ENCODE measurements at regions not wholly inside any gene's neighbourhood (a gene's known extent, or its start where the extent isn't known, plus 50 kb on each side); places are given as distances from the start of the nearest gene placed in this dataset.
"Not testable (repeated sequence)": the region's sequence is repeated elsewhere in the genome, so short reads cannot be mapped to it uniquely, and the experiment has no call there.

DNA sequence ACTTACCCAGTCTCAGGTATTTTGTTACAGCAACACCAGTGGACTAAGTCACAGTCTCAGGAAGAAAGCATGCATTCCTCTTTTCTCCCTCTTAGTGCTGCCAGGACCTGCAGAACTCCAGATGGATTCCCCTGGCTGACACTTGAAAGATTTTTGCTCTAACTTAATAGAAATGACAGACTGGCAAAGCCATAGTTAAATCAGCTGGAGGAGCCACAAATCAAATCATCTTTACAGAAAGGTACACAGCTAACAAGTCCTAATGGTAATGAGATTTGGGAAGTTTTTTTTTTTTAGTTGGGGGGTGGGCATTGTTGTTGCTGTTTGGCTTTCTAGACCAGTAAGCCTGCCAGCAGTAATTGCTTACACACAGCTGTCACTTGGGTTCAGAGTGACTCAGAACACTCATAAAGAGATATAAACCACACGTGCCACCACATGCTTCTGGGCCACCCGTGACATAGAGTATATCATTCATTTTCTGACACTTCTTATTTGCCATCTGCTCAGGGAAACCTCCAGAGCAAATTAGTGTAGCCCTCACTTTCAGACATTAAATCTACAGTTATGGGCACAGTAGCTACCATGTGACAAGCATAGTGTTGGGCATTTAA lies 72.4 kb downstream of the FH start:
- no peak for TF ChIP-seq POLR2A (IDR thresholded peaks at IDR 0.05; ENCODE audit: low read depth, low read length)
- FAIRE-seq (no peak), DNase-seq (ENCODE audit: insufficient read length, low spot score) (no peak)

DNA sequence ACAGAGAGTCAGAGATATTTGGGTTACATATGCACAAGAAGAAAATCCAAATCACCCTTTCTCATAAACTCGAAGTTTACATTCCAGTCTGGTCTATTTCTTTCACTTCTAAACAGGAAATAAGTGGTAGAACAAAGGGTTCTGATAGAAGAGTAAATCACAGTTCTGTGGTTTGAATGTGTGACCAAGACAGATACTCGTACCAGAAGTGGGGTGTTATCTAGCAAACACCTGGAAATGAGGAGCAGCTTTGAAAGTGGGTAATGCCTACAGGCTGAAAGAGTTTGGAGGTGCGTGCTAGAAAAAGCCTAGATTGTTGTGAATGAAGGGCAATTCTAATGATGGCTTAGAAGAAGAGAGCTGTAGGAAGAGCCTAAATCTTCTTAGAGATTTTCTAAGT lies 74.7 kb downstream of the FH start:
- FAIRE-seq (no peak), DNase-seq (ENCODE audit: insufficient read length, low spot score) (no peak)
- TF ChIP-seq POLR2A (IDR thresholded peaks at IDR 0.05; ENCODE audit: low read depth, low read length): no peak

DNA sequence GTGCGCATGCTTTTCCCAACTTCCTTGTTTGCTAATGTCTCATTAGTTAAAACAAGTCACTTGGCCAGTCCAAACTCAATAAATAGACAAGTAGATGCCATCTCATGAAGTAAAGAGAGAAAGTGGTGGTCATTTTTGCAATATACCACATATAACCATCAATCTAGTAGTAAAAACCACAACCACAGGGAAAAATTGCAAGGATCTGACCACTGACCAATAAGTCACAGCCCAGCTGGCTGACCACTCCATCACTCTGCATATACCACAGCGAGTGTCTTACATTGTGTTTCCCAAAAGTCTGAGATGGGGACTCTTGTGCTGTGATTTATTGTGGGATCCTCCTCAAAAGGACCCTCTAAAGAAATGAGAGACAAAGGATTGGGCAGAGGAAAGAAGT lies 76.0 kb downstream of the FH start:
- FAIRE-seq (no peak), DNase-seq (ENCODE audit: insufficient read length, low spot score) (no peak)
- no peak for TF ChIP-seq POLR2A (IDR thresholded peaks at IDR 0.05; ENCODE audit: low read depth, low read length)

DNA sequence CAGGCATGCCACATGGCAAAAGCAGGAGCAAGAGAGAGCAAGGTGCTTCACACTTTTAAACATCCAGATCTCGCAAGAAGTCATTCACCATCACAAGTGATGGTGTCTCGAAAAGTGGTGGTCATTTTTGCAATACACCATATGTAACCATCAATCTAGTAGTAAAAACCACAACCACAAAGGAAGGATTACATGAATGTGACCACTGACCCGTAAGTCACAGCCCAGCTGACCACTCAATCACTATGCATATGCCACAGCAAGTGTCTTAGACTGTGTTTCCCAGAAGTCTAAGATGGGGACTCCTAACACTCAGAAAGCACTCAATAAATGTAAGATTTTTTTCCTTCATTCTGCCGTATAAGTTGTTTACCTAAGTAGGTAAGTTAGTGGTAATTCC lies 76.9 kb downstream of the FH start:
- DNase-seq (ENCODE audit: insufficient read length, low spot score): no peak
- TF ChIP-seq POLR2A (IDR thresholded peaks at IDR 0.05; ENCODE audit: low read depth, low read length): no peak
- no peak for FAIRE-seq

DNA sequence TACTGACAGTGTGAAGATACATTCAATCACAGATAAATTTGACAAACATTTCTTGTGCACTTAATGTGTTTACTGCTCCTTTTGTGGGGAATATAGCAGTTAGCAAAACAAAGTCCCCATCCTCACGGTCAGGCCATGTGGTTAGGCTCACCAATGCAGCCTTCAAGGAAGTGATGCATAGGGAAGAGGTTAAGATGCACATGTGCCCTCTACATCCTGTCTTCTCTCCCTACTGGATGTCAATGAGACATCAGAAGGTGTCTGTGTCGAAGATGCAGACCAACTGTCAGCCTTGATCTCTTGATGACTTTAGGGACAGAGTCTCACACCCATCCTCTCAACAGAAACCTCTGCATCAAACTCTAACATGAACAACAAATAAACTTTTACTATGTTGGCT lies 78.7 kb downstream of the FH start:
- TF ChIP-seq POLR2A (IDR thresholded peaks at IDR 0.05; ENCODE audit: low read depth, low read length): no peak
- DNase-seq (ENCODE audit: insufficient read length, low spot score) (no peak), FAIRE-seq (no peak)

DNA sequence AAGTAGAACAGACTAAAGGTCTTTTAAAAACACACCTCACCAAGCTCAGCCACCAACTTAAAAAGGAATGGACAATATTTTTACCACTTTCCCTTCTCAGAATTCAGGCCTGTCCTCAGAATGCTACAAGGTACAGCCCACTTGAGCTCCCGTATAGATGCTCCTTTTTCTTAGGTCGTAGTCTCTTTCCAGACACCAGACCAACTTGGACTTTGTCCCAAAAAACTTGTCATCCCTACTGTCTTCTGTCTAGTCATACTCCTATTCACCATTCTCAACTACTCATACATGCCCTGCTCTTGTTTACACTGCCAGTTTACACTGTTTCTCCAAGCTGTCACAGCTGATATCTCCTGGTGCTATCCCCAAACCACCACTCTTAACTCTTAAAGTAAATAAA lies 80.9 kb downstream of the FH start:
- FAIRE-seq; DNase-seq (ENCODE audit: insufficient read length, low spot score): not testable (repeated sequence)

DNA sequence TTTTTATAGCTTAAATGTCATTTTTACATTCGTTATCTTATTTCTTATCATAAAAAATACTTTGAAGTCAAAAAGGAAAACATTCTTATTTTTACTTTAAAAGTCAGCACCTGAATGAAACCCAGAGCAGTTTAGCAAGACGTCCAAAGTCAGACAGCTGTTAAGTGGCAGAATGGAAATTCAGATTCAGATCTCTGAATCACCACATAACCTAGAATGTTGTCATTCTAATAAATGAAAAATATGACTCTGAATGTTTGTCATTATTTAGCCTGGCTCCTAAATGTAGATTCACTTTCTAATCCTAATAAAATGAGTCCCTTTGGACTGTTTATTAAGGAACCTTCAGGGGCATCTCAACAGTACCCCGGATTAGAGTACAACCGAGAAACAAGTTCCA lies 75.2 kb upstream of the RGS7 start:
- DNase-seq (ENCODE audit: insufficient read length, low spot score) (no peak), FAIRE-seq (no peak)
- no peak for TF ChIP-seq POLR2A (IDR thresholded peaks at IDR 0.05; ENCODE audit: low read depth, low read length)

DNA sequence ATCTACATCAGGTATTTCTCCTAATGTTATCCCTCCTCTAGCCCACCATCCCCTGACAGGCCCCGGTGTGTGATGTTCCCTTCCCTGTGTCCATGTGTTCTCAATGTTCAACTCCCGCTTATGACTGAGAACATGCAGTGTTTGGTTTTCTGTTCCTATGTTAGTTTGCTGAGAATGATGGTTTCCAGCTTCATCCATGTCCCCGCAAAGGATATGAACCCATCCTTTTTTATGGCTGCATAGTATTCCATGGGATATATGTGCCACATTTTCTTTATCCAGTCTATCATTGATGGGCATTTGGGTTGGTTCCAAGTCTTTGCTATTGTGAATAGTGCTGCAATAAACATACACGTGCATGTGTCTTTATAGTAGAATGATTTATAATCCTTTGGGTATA lies 68.1 kb upstream of the RGS7 start:
- DNase-seq (ENCODE audit: insufficient read length, low spot score); FAIRE-seq: not testable (repeated sequence)

DNA sequence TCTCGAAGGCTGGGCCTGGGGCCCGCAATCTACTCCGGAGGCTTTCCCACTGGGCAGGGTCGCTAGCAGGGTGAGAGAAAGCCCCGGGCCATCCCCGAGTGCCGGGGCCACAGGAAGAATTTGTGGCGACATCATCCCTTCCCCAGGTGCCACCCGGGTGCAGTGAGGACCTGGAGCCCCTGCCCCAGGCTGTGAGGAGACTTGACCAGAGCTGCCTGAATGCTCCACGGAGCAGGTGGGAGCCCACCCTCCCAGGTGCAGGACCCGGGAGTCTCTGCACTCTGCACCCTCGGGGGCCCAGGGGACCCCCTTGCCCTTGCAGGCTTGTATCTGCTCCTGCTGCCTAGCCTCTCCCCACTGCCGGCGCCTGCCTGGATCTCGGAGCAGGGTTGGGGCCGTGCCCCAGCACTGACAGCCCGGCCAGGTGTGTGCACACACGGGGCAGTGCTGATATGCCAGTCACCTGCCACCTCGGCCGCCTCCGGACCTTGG lies 67.5 kb upstream of the RGS7 start:
- TF ChIP-seq POLR2A (IDR thresholded peaks at IDR 0.05; ENCODE audit: low read depth, low read length): no peak
- no peak for FAIRE-seq
- no peak for DNase-seq (ENCODE audit: insufficient read length, low spot score)

DNA sequence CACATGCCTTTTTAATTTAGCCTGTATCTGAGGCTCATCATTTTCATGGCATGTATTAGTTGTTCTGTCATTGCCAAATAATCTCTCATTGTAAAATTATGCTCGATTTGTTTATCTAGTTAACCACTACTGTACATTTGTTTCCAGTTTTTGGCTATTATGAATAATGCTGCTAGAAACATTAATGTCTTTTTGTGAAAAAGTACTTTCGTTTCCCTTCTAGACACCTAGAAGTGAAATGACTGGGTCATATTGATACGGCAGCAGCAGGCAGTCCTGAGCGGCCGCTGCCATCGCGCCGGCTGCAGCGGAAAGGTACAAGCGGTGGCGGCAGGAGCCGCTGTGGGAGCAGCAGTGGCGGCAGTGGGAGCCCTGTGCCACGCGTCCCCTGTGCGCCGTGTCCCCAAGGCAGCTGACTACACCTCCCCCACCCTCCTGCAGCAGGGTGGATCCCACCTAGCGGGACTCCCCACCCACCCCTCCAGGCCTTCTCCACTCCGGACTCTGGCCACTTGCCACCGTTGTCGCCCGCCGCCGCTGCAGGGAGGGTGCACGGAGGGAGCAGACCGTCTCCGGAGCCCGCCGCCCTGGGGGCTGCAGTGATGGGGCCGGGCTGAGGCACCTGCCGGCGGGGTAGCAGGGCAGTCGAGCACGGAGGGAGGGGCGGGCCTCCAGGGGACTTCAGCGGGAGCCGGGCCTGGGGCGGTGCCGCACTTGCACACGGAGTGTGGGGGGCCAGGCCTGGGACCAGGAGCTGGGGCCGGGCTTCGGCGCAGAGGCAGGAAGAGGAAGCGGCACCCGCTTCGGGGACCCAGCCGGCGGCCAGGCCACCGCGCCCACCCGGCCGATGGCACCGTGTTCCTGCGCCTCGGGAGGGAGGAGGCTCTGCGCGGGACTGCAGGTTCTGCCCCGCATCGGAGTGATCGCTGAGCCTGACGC lies 66.8 kb upstream of the RGS7 start:
- DNase-seq (ENCODE audit: insufficient read length, low spot score): peak; percentile 23
- peak; percentile 42 for TF ChIP-seq POLR2A (IDR thresholded peaks at IDR 0.05; ENCODE audit: low read depth, low read length)
- no peak for FAIRE-seq

DNA sequence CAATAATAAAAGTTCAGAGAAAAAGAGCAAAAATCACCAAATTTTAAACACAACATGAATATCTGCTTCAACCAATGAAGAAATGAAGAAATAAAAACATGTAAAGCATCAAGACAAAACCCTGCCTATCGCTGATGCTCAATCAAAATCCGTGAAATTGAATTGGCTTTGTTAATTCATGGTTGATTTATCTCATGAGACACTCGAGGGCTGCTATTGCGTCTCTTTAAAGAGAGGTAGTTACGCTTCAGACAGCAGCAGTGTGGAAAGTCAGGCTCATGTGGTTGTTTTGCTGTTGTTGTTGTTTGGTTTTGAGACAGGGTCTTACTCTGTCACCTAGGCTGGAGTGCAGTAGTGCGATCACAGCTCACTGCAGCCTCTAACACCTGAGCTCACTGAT lies 65.5 kb upstream of the RGS7 start:
- no peak for DNase-seq (ENCODE audit: insufficient read length, low spot score)
- no peak for TF ChIP-seq POLR2A (IDR thresholded peaks at IDR 0.05; ENCODE audit: low read depth, low read length)
- no peak for FAIRE-seq

DNA sequence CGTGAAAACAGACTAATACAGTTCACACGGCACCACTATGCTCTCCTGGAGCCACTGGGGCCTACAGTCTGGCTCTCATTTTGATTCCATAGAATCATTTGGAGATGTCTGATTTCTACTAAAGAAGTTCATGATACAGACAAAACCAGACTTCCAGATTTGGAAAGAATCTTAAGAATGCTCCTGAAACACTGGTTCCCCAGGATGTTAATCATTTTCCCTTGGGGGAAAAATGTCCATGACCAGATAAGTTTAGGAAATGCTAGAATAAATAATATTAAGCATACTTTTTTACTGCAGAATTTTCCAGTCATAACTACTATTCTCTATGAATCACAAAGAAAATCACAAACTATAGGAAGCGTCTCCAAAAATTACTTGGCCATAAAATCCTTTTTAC lies 63.0 kb upstream of the RGS7 start:
- FAIRE-seq (no peak), DNase-seq (ENCODE audit: insufficient read length, low spot score) (no peak)
- TF ChIP-seq POLR2A (IDR thresholded peaks at IDR 0.05; ENCODE audit: low read depth, low read length): no peak

DNA sequence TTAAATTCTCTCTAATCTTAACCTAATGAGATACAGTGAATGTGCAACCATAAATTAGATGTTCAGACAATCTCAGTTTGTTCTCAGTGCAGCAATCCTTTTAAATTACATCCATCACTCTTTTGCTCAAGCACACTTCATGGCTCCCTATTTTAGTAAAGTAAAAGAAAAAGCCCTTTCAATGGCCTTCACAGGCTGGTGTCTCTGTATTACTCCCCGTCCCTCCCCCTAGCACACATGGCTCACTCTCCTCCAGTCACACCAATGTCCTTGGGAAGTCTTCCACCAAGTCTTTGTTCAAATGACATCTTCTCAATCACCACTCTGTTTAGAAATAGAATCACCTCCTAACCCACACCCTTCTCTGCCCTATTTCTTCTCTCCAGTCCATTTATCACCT lies 60.3 kb upstream of the RGS7 start:
- FAIRE-seq (no peak), DNase-seq (ENCODE audit: insufficient read length, low spot score) (no peak)
- no peak for TF ChIP-seq POLR2A (IDR thresholded peaks at IDR 0.05; ENCODE audit: low read depth, low read length)

DNA sequence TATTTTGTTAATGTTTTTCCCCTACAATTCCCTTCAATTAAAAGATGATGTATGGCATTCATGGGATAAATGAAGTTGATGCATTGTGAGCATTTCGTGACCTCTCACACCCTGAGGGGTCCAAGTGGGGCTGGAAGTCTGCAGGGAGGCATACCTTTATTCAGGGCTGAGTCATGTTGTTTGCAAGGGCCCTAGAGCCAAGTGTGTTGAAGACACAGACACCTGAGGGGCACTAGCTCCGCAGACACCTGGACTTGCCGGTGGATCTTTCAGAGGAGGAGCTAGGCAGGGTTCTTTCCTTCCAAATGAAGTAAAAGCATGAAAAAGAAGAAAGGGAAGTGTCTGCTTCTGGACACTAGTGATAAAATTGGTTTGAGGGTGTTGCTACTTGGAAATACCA lies 57.0 kb upstream of the RGS7 start:
- TF ChIP-seq POLR2A (IDR thresholded peaks at IDR 0.05; ENCODE audit: low read depth, low read length): no peak
- no peak for FAIRE-seq
- DNase-seq (ENCODE audit: insufficient read length, low spot score): no peak

DNA sequence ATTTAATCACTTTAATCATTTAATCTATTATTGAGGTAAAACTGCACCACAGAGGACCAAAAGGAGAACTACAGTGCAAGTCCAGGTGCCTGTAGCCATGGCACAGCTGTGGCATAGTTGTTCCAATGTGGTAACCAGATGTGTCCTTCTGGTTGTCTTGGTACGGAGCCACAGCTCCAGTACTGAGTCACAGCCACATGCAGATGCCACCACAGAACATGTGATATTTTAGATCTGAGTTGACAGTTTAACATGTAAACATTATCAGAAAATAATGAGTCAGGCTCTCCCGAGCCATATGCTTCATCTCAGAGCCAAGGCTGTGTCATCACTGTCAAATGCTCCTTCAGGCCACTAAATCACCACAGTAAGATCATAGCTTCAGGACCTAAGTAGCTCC lies 56.4 kb upstream of the RGS7 start:
- peak; percentile 40 for DNase-seq (ENCODE audit: insufficient read length, low spot score)
- FAIRE-seq: no peak

More for the DNA sequence above, 56.4 kb upstream of the RGS7 start:
- no peak for TF ChIP-seq POLR2A (IDR thresholded peaks at IDR 0.05; ENCODE audit: low read depth, low read length)

Measured in H54 (cell line).